ENCODE measurements at regions not wholly inside any gene's neighbourhood (a gene's known extent, or its start where the extent isn't known, plus 50 kb on each side); places are given as distances from the start of the nearest gene placed in this dataset.

- Histone ChIP-seq H3K27ac (no peak overlapping the region), H3K79me2 (ENCODE audit: insufficient read depth, low read depth) (no peaks in the 10 kb centered on the region)
These were observed 356.4 kb upstream of the CCNH start for GRCh38 chr5:87769157-87769556.

GRCh38 chr5:87768190-87768589 is 355.5 kb upstream of the CCNH start:
- no peaks in the 10 kb centered on the region for H3K4me1 ChIP-seq (ENCODE audit: low read depth, poor library complexity, severe bottlenecking)
- no peak overlapping the region for H2AFZ ChIP-seq (ENCODE audit: low read depth)
- TF ChIP-seq CTCF (conservative IDR thresholded peaks at IDR 0.05; ENCODE audit: low read depth, low read length): no peak

More at GRCh38 chr5:87769157-87769556, 356.4 kb upstream of the CCNH start:
- H3K36me3 ChIP-seq (ENCODE audit: insufficient read depth): no peaks in the 10 kb centered on the region
- no peaks in the 10 kb centered on the region for H3K4me1 ChIP-seq (ENCODE audit: low read depth, poor library complexity, severe bottlenecking)
- no peak overlapping the region for H3K9ac ChIP-seq
- no peaks in the 10 kb centered on the region for H3K27me3 ChIP-seq (ENCODE audit: insufficient read depth, low read depth)
- no peak overlapping the region for H2AFZ ChIP-seq (ENCODE audit: low read depth)
- no peaks in the 10 kb centered on the region for H4K20me1 ChIP-seq (ENCODE audit: insufficient read depth)
- no peak for TF ChIP-seq CTCF (conservative IDR thresholded peaks at IDR 0.05; ENCODE audit: low read depth, low read length)
- H3K4me2 ChIP-seq: no peak overlapping the region
- H3K4me3 ChIP-seq (IDR thresholded peaks at IDR 0.05; ENCODE audit: insufficient read depth, low read depth, low read length): no peak overlapping the region

GRCh38 chr5:87765009-87765408 is 352.3 kb upstream of the CCNH start:
- Histone ChIP-seq H3K27me3 (ENCODE audit: insufficient read depth, low read depth) (no peaks in the 10 kb centered on the region), H4K20me1 (ENCODE audit: insufficient read depth) (no peaks in the 10 kb centered on the region), H2AFZ (ENCODE audit: low read depth) (no peak overlapping the region), H3K27ac (no peak overlapping the region), H3K36me3 (ENCODE audit: insufficient read depth) (no peaks in the 10 kb centered on the region), H3K79me2 (ENCODE audit: insufficient read depth, low read depth) (no peaks in the 10 kb centered on the region), H3K4me1 (ENCODE audit: low read depth, poor library complexity, severe bottlenecking) (no peaks in the 10 kb centered on the region), H3K4me2 (no peak overlapping the region), H3K4me3 (IDR thresholded peaks at IDR 0.05; ENCODE audit: insufficient read depth, low read depth, low read length) (no peak overlapping the region), H3K9ac (no peak overlapping the region)
- TF ChIP-seq CTCF (conservative IDR thresholded peaks at IDR 0.05; ENCODE audit: low read depth, low read length): no peak

More at GRCh38 chr5:87768190-87768589, 355.5 kb upstream of the CCNH start:
- H3K79me2 ChIP-seq (ENCODE audit: insufficient read depth, low read depth): no peaks in the 10 kb centered on the region
- H3K27ac ChIP-seq: no peak overlapping the region
- H3K27me3 ChIP-seq (ENCODE audit: insufficient read depth, low read depth): no peaks in the 10 kb centered on the region
- H4K20me1 ChIP-seq (ENCODE audit: insufficient read depth): no peaks in the 10 kb centered on the region
- H3K4me3 ChIP-seq (IDR thresholded peaks at IDR 0.05; ENCODE audit: insufficient read depth, low read depth, low read length): no peak overlapping the region
- no peak overlapping the region for H3K4me2 ChIP-seq
- H3K36me3 ChIP-seq (ENCODE audit: insufficient read depth): no peaks in the 10 kb centered on the region
- H3K9ac ChIP-seq: no peak overlapping the region

- no peak for TF ChIP-seq CTCF (conservative IDR thresholded peaks at IDR 0.05; ENCODE audit: low read depth, low read length)
- H3K9ac ChIP-seq: no peak overlapping the region
- no peaks in the 10 kb centered on the region for H3K4me1 ChIP-seq (ENCODE audit: low read depth, poor library complexity, severe bottlenecking)
- no peaks in the 10 kb centered on the region for H4K20me1 ChIP-seq (ENCODE audit: insufficient read depth)
- no peak overlapping the region for H3K27ac ChIP-seq
- no peak overlapping the region for H3K4me3 ChIP-seq (IDR thresholded peaks at IDR 0.05; ENCODE audit: insufficient read depth, low read depth, low read length)
- no peak overlapping the region for H2AFZ ChIP-seq (ENCODE audit: low read depth)
- no peaks in the 10 kb centered on the region for H3K79me2 ChIP-seq (ENCODE audit: insufficient read depth, low read depth)
- no peaks in the 10 kb centered on the region for H3K27me3 ChIP-seq (ENCODE audit: insufficient read depth, low read depth)
- H3K36me3 ChIP-seq (ENCODE audit: insufficient read depth): no peaks in the 10 kb centered on the region
- H3K4me2 ChIP-seq: no peak overlapping the region
These were observed 349.9 kb upstream of the CCNH start for GRCh38 chr5:87762631-87763030.
